ENCODE measurements at regions not wholly inside any gene's neighbourhood (a gene's known extent, or its start where the extent isn't known, plus 50 kb on each side); places are given as distances from the start of the nearest gene placed in this dataset.

GRCh38 chr19:30817197-30817596 lies 445.0 kb downstream of the ZNF536 start:
- Mint-ChIP-seq H3K9me3 (peaks cover 4% of the 10 kb centered on the region), H3K27ac (no peak overlapping the region), H3K27me3 (ENCODE audit: low read depth) (peaks cover 41% of the 10 kb centered on the region), H3K4me3 (no peak overlapping the region), H3K4me1 (no peaks in the 10 kb centered on the region), H3K36me3 (no peaks in the 10 kb centered on the region)
- TF ChIP-seq CTCF (IDR thresholded peaks at IDR 0.05; ENCODE audit: unreplicated experiment): no peak
- no peak for DNase-seq (ENCODE audit: low spot score in 2 of 2, unreplicated experiment in 2 of 2)

DNA sequence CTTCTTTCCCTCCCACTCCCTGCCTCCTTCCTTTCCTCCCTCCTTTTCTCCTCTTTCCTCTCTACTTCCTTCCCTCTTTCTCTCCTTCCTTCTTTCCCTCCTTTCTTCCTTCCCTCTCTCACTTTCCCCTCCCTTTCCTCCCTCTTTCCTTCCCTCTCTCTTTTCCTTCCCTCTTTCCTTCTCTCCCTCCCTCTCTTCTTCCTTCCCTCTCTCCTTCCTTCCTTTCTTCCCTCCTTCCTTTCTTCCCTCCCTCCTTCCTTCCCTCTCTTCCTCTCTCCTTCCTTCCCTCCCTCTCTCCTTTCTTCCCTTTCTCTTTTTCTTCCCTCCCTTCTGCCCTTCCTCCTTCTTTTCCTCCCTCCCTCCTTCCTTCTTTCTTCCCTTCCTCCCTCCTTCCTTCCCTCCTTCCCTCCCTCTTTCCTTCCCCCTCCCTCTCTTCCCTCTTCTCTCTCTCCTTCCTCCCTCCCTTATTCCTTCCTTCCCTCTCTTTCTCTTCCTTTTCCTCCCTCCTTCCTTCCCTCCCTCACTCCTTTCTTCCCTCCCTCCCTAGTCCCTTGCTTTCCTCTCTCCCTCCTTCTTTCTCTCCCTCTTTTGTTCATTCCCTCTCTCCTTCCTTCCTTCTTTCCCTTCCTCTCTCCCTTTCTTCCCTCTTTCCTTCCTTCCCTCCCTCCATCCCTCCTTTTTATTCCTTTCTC lies 443.9 kb downstream of the ZNF536 start:
- TF ChIP-seq CTCF (IDR thresholded peaks at IDR 0.05; ENCODE audit: unreplicated experiment): no peak
- peaks cover 41% of the 10 kb centered on the region for H3K27me3 Mint-ChIP-seq (ENCODE audit: low read depth)
- no peak overlapping the region for H3K27ac Mint-ChIP-seq
- H3K4me3 Mint-ChIP-seq: no peak overlapping the region
- H3K9me3 Mint-ChIP-seq: peaks cover 4% of the 10 kb centered on the region
- H3K4me1 Mint-ChIP-seq: no peaks in the 10 kb centered on the region
- no peaks in the 10 kb centered on the region for H3K36me3 Mint-ChIP-seq
- no peak for DNase-seq (ENCODE audit: low spot score in 2 of 2, unreplicated experiment in 2 of 2)

GRCh38 chr19:30812099-30812678 lies 440.0 kb downstream of the ZNF536 start:
- no peak overlapping the region for H3K4me3 Mint-ChIP-seq
- DNase-seq (ENCODE audit: low spot score in 2 of 2, unreplicated experiment in 2 of 2): no peak

DNA sequence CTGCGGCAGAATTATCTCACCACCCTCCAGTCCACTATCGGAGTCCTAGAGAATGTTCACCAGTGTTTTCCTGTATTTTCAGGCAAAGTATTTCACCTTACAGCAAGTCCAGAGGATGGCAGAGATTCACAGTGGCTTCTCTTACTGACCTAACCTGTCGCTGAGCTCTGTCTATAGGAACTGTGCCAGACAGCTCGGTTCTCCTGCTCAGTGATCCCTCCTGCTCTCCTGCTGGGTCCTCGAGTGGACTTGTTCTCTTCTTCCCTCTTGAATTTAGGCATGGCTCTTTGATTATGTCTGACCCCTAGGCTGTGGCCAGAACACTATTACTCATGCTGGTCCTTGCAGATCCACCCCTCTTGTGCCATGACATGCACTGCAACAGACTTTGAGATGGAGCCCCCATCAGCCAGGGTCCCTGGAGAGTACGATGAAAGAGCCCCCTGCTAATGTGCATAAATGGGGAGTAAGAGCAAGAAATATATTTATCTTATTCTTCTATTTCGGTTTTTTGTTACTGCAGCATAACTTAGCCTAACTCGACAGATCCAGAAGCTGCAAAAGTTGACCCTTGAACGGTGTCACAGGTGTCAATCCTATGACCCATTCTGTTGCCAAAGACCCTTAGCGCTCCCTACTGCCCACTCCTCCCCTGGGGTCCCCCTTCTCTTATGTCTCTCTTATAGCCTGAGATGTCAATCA lies 439.4 kb downstream of the ZNF536 start:
- no peak overlapping the region for H3K4me3 Mint-ChIP-seq
- DNase-seq (ENCODE audit: low spot score in 2 of 2, unreplicated experiment in 2 of 2): no peak
- no peaks in the 10 kb centered on the region for H3K36me3 Mint-ChIP-seq
- H3K9me3 Mint-ChIP-seq: peaks cover 10% of the 10 kb centered on the region
- H3K4me1 Mint-ChIP-seq: no peaks in the 10 kb centered on the region
- TF ChIP-seq CTCF (IDR thresholded peaks at IDR 0.05; ENCODE audit: unreplicated experiment): no peak
- no peak overlapping the region for H3K27ac Mint-ChIP-seq
- peaks cover 25% of the 10 kb centered on the region for H3K27me3 Mint-ChIP-seq (ENCODE audit: low read depth)

More at GRCh38 chr19:30812099-30812678, 440.0 kb downstream of the ZNF536 start:
- H3K27me3 Mint-ChIP-seq (ENCODE audit: low read depth): peaks cover 27% of the 10 kb centered on the region
- no peaks in the 10 kb centered on the region for H3K36me3 Mint-ChIP-seq
- no peak for TF ChIP-seq CTCF (IDR thresholded peaks at IDR 0.05; ENCODE audit: unreplicated experiment)
- no peak overlapping the region for H3K27ac Mint-ChIP-seq
- H3K9me3 Mint-ChIP-seq: peaks cover 10% of the 10 kb centered on the region
- no peaks in the 10 kb centered on the region for H3K4me1 Mint-ChIP-seq

DNA sequence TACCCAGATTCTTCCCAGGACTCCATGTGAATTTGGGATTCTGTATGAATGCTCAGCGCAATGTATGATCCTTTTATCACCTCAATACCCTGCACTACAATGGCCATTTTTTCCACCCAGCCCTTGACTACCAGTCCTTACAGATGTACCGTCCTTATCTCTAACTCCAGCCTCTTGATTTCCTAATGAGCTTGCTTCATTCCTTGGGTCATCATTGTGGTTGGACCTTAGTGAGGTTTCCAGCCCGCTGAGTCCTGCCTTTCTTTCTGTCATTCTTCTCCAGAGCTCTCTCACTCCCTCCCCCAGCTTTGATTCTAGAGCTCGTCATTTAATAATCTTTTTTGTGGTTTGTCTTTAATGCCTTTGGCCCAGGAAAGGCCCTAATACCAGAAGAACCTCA lies 438.5 kb downstream of the ZNF536 start:
- peaks cover 24% of the 10 kb centered on the region for H3K27me3 Mint-ChIP-seq (ENCODE audit: low read depth)
- no peak for TF ChIP-seq CTCF (IDR thresholded peaks at IDR 0.05; ENCODE audit: unreplicated experiment)
- no peaks in the 10 kb centered on the region for H3K36me3 Mint-ChIP-seq
- no peak for DNase-seq (ENCODE audit: low spot score in 2 of 2, unreplicated experiment in 2 of 2)
- no peak overlapping the region for H3K27ac Mint-ChIP-seq
- H3K4me3 Mint-ChIP-seq: no peak overlapping the region
- peaks cover 10% of the 10 kb centered on the region for H3K9me3 Mint-ChIP-seq
- no peaks in the 10 kb centered on the region for H3K4me1 Mint-ChIP-seq

All from mesothelial cell of epicardium (in vitro differentiated cells).